Loucy (cell line): ENCODE measurements at regions not wholly inside any gene's neighbourhood (a gene's known extent, or its start where the extent isn't known, plus 50 kb on each side); places are given as distances from the start of the nearest gene placed in this dataset.

Source experiments
- H2AFZ ChIP-seq: fragments of 200-600 bp; sonication (generic); 2 replicates; pipeline ENCODE4 v1.6.0; 2016; ENCODE audit warnings: antibody characterized with exemption, mild to moderate bottlenecking, low read length, moderate library complexity
- H3F3A ChIP-seq: fragments of 200-600 bp; 2 replicates; pipeline ENCODE4 v1.6.0; 2016; ENCODE audit warnings: antibody characterized with exemption, low read depth, mild to moderate bottlenecking
- H3K27me3 ChIP-seq: fragments of 200-600 bp; sonication (generic); 2 replicates; pipeline ENCODE4 v1.6.1; 2014; ENCODE audit warnings: low read length, mild to moderate bottlenecking; ENCODE audit not compliant: insufficient read depth, poor library complexity, severe bottlenecking
- H3K36me3 ChIP-seq: fragments of 200-600 bp; sonication (generic); 2 replicates; pipeline ENCODE4 v1.6.1; 2016; ENCODE audit warnings: low read length; ENCODE audit not compliant: insufficient read depth
- H3K4me1 ChIP-seq: fragments of 200-600 bp; sonication (generic); 2 replicates; pipeline ENCODE4 v1.5.1; 2014; ENCODE audit warnings: low read length, mild to moderate bottlenecking; ENCODE audit not compliant: insufficient read depth, poor library complexity, severe bottlenecking
- H3K4me2 ChIP-seq: fragments of 200-600 bp; sonication (generic); 2 replicates; pipeline ENCODE4 v1.6.0; 2014; ENCODE audit warnings: antibody characterized with exemption, low read length, low read depth, mild to moderate bottlenecking; ENCODE audit not compliant: poor library complexity, severe bottlenecking
- H3K4me3 ChIP-seq: fragments of 200-600 bp; sonication (generic); 2 replicates; pipeline ENCODE4 v1.5.1; 2014; ENCODE audit warnings: low read length, mild to moderate bottlenecking, mixed read lengths; ENCODE audit not compliant: poor library complexity, severe bottlenecking
- H3K79me2 ChIP-seq: fragments of 200-600 bp; sonication (generic); 2 replicates; pipeline ENCODE4 v1.6.1; 2014; ENCODE audit warnings: low read length; ENCODE audit not compliant: insufficient read depth
- H3K9ac ChIP-seq: fragments of 200-600 bp; sonication (generic); 2 replicates; pipeline ENCODE4 v1.6.0; 2014; ENCODE audit warnings: mild to moderate bottlenecking, low read depth, low read length, moderate library complexity; ENCODE audit not compliant: poor library complexity, severe bottlenecking
- H3K9me2 ChIP-seq: fragments of 200-600 bp; sonication (generic); replicated peaks from 2 replicates; pipeline ENCODE4 v1.6.1; 2016; ENCODE audit warnings: low read depth, low read length, mixed read lengths
- H3K9me3 ChIP-seq: fragments of 200-600 bp; sonication (generic); 2 replicates; pipeline ENCODE4 v1.6.1; 2014; ENCODE audit warnings: mild to moderate bottlenecking, antibody characterized with exemption, low read length, low read depth; ENCODE audit not compliant: insufficient read depth
- H4K20me1 ChIP-seq: fragments of 200-600 bp; sonication (generic); 2 replicates; pipeline ENCODE4 v1.6.0; 2014; ENCODE audit warnings: antibody characterized with exemption, low read length, mild to moderate bottlenecking; ENCODE audit not compliant: insufficient read depth, poor library complexity, severe bottlenecking
- EZH2phosphoT487 ChIP-seq: fragments of 200-600 bp; IDR thresholded peaks from 2 replicates; pipeline ENCODE4 v1.6.1; 2018; ENCODE audit warnings: antibody characterized with exemption, mild to moderate bottlenecking, moderate library complexity, borderline replicate concordance
- TF ChIP-seq, protein P1 (sequence below): fragments of 200-600 bp; sonication (generic); conservative IDR thresholded peaks from 2 replicates; pipeline ENCODE4 v1.5.1; 2014; ENCODE audit warnings: mild to moderate bottlenecking, antibody characterized with exemption, low read length

DNA sequence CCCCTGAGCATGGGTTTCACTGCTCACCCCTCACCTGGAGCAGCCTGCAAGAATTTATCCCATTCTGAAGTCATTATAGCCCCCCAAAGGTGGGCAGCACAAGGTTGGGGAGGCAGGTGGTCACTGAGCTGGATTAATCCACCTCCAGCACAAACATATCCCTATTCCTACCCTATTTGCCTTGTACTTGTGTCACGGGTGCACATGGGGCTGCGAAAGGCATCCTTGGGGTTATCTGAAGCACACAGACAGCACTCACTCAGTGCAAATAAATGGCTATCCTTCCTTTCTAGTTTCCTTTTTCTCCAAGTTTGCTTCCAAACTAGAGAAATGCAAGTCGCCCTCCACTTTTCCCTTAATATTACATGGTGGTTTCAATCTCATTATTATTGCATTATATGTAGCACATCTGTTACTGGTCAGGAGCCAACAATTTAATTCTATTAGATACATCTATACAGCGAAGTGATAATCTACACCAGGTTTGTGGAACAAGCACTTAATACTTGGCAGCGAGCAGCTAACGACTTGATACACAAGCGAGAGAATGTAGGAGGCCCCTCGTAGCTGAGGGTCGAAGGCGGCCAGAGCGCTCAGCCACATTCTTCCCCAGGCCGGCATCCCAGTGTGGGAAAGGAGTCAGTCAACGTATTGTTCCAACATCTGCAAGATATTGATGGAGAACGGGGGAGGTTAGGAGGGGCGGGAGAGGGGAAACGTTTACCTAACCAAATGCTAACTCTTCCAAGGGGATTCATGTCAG lies 121.3 kb upstream of the HABP2 start:
- no peaks in the 10 kb centered on the region for H3K79me2 ChIP-seq
- H3F3A ChIP-seq, result no peaks in the 10 kb centered on the region
- no peak overlapping the region for H3K9ac ChIP-seq
- H4K20me1 ChIP-seq, result no peaks in the 10 kb centered on the region
- H3K4me3 ChIP-seq, result no peak overlapping the region
- no peak overlapping the region for H3K4me2 ChIP-seq
- no peak overlapping the region for H2AFZ ChIP-seq
- H3K9me3 ChIP-seq, result no peaks in the 10 kb centered on the region
- TF ChIP-seq, protein P1, sequence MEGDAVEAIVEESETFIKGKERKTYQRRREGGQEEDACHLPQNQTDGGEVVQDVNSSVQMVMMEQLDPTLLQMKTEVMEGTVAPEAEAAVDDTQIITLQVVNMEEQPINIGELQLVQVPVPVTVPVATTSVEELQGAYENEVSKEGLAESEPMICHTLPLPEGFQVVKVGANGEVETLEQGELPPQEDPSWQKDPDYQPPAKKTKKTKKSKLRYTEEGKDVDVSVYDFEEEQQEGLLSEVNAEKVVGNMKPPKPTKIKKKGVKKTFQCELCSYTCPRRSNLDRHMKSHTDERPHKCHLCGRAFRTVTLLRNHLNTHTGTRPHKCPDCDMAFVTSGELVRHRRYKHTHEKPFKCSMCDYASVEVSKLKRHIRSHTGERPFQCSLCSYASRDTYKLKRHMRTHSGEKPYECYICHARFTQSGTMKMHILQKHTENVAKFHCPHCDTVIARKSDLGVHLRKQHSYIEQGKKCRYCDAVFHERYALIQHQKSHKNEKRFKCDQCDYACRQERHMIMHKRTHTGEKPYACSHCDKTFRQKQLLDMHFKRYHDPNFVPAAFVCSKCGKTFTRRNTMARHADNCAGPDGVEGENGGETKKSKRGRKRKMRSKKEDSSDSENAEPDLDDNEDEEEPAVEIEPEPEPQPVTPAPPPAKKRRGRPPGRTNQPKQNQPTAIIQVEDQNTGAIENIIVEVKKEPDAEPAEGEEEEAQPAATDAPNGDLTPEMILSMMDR, result no peak
- no peak for TF ChIP-seq EZH2phosphoT487
- no peaks in the 10 kb centered on the region for H3K27me3 ChIP-seq
- no peaks in the 10 kb centered on the region for H3K36me3 ChIP-seq
- no peaks in the 10 kb centered on the region for H3K4me1 ChIP-seq
- H3K9me2 ChIP-seq, result no peaks in the 10 kb centered on the region

DNA sequence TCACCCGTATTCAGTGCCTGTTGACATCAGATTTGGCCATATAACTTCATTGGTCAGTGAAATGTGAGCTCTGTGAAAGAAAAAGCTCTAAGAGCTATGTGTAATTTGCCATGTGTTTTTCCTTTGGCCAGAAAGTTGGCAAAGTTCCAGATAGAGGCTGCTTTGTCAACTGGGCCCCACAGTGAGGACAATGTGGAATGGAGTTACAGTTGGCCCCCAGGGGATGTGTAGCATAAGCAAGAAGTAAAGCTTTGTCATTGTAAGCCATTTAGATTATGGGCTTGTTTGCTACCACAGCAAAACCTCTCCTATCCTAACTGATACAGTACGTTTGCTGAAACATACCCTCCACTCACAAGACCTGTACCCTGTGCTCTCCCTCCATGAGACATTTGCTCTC lies 119.1 kb upstream of the HABP2 start:
- no peaks in the 10 kb centered on the region for H4K20me1 ChIP-seq
- H3K4me2 ChIP-seq, result no peak overlapping the region
- H3K36me3 ChIP-seq, result no peaks in the 10 kb centered on the region
- no peaks in the 10 kb centered on the region for H3K79me2 ChIP-seq
- no peaks in the 10 kb centered on the region for H3K27me3 ChIP-seq
- no peak overlapping the region for H3K4me3 ChIP-seq
- no peaks in the 10 kb centered on the region for H3F3A ChIP-seq
- no peak for TF ChIP-seq EZH2phosphoT487
- TF ChIP-seq, protein P1, result no peak
- H2AFZ ChIP-seq, result no peak overlapping the region
- H3K4me1 ChIP-seq, result no peaks in the 10 kb centered on the region
- no peaks in the 10 kb centered on the region for H3K9me2 ChIP-seq
- no peaks in the 10 kb centered on the region for H3K9me3 ChIP-seq
- no peak overlapping the region for H3K9ac ChIP-seq

DNA sequence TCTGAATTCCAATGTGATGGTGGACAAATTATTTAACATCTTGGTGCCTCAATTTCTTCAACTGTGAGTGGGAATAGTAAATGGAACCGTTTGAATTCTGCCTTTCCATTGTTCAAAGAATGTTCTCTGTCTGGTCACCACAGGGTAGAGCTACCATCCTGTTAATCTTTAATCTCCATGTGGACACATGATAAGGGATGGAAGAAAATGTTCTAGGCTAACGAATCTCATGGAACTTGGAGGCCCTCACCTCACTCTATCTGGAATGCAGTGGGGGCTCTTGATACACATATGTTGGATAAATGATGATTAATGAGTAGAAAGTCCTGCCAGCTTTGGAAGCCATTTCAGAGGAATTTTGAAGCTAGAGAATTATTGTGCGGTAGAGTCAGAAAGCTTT lies 118.5 kb upstream of the HABP2 start:
- Histone ChIP-seq H3K4me3 (no peak overlapping the region), H3K4me2 (no peak overlapping the region), H3K4me1 (no peaks in the 10 kb centered on the region), H3K9me3 (no peaks in the 10 kb centered on the region), H3K79me2 (no peaks in the 10 kb centered on the region), H3K27me3 (no peaks in the 10 kb centered on the region), H4K20me1 (no peaks in the 10 kb centered on the region), H2AFZ (no peak overlapping the region), H3K9ac (no peak overlapping the region), H3F3A (no peaks in the 10 kb centered on the region), H3K9me2 (no peaks in the 10 kb centered on the region), H3K36me3 (no peaks in the 10 kb centered on the region)
- TF ChIP-seq EZH2phosphoT487, result no peak
- TF ChIP-seq, protein P1, result no peak
